ENCODE measurements at regions not wholly inside any gene's neighbourhood (a gene's known extent, or its start where the extent isn't known, plus 50 kb on each side); places are given as distances from the start of the nearest gene placed in this dataset.
"Not testable (repeated sequence)": the region's sequence is repeated elsewhere in the genome, so short reads cannot be mapped to it uniquely, and the experiment has no call there.

- TF ChIP-seq, protein P1, sequence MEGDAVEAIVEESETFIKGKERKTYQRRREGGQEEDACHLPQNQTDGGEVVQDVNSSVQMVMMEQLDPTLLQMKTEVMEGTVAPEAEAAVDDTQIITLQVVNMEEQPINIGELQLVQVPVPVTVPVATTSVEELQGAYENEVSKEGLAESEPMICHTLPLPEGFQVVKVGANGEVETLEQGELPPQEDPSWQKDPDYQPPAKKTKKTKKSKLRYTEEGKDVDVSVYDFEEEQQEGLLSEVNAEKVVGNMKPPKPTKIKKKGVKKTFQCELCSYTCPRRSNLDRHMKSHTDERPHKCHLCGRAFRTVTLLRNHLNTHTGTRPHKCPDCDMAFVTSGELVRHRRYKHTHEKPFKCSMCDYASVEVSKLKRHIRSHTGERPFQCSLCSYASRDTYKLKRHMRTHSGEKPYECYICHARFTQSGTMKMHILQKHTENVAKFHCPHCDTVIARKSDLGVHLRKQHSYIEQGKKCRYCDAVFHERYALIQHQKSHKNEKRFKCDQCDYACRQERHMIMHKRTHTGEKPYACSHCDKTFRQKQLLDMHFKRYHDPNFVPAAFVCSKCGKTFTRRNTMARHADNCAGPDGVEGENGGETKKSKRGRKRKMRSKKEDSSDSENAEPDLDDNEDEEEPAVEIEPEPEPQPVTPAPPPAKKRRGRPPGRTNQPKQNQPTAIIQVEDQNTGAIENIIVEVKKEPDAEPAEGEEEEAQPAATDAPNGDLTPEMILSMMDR (IDR thresholded peaks at IDR 0.05; ENCODE audit: low read depth, low read length), result no peak
- in situ Hi-C loops (cut with HindIII; ENCODE audit: low sequenced_read_pairs), result no loop called here
- no peak overlapping the region for H3K4me3 ChIP-seq (ENCODE audit: low read depth, low read length)
- no peak for DNase-seq (ENCODE audit: low read depth, low spot score)
These were observed 623.4 kb upstream of the LUZP2 start for GRCh38 chr11:23873406-23873805.

DNA sequence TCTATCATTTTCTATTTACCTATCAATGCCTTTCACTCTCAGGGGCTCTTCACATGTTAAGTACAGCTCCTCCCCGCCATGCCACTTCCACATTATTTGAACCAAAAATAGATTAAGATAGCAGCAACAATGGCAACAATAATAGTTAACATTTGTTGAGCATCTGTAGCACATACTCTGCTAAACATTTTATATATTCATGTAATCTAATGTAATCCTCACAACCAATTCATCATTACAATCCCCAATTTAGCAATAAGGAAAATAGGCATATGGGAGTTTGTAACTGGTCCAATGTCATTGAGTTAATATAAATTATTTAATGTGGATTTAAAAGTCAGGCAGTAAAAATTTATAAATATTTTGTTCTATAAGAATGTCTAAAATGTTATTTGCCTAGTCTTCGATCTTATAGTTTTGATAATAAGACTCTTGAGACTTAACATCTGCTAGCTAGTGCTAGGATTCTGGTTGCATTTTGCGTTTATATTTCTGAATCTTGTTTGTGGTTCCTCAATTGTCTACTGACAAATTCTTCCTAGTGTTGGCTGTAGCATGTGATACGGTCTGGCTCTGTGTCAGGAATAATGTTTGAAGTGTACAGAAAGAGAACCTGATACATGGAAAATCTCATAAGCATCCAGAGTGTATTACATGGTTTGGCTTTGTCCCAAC, 621.5 kb upstream of the LUZP2 start:
- TF ChIP-seq, protein P1 (IDR thresholded peaks at IDR 0.05; ENCODE audit: low read depth, low read length), result no peak

DNA sequence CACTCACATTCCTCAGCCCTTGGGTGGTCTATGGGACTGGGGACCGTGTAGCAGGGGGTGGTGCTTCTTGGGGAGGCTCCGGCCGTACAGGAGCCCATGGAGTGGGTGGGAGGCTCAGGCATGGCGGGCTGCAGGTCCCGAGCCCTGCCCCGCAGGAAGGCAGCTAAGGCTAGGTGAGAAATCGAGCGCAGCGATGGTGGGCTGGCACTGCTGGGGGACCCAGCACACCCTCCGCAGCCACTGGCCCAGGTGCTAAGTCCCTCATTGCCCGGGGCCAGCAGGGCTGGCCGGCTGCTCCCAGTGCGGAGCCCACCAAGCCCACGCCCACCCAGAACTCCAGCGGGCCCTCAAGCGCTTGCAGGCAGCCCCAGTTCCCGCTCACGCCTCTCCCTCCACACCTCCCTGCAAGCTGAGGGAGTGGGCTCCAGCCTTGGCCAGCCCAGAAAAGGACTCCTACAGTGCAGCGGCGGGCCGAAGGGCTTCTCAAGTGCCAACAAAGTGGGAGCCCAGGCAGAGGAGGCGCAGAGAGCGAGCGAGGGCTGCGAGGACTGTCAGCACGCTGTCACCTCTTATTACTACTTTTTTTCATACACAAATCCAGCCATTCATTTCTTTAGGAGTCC, 613.3 kb upstream of the LUZP2 start:
- in situ Hi-C loops (cut with HindIII; ENCODE audit: low sequenced_read_pairs); DNase-seq (ENCODE audit: low read depth, low spot score); H3K4me3 ChIP-seq (ENCODE audit: low read depth, low read length): not testable (repeated sequence)

More for the DNA sequence above, 621.5 kb upstream of the LUZP2 start:
- no peak for DNase-seq (ENCODE audit: low read depth, low spot score)
- in situ Hi-C loops (cut with HindIII; ENCODE audit: low sequenced_read_pairs), result no loop called here
- H3K4me3 ChIP-seq (ENCODE audit: low read depth, low read length), result no peak overlapping the region

GRCh38 chr11:23884341-23884740, 612.5 kb upstream of the LUZP2 start:
- no peak overlapping the region for H3K4me3 ChIP-seq (ENCODE audit: low read depth, low read length)

GRCh38 chr11:23885801-23886200, 611.1 kb upstream of the LUZP2 start:
- TF ChIP-seq, protein P1 (IDR thresholded peaks at IDR 0.05; ENCODE audit: low read depth, low read length), result no peak

More at GRCh38 chr11:23884341-23884740, 612.5 kb upstream of the LUZP2 start:
- DNase-seq (ENCODE audit: low read depth, low spot score), result no peak
- TF ChIP-seq, protein P1 (IDR thresholded peaks at IDR 0.05; ENCODE audit: low read depth, low read length), result no peak
- in situ Hi-C loops (cut with HindIII; ENCODE audit: low sequenced_read_pairs), result no loop called here

GRCh38 chr11:23887122-23887521, 609.7 kb upstream of the LUZP2 start:
- H3K4me3 ChIP-seq (ENCODE audit: low read depth, low read length); in situ Hi-C loops (cut with HindIII; ENCODE audit: low sequenced_read_pairs); DNase-seq (ENCODE audit: low read depth, low spot score): not testable (repeated sequence)

More at GRCh38 chr11:23885801-23886200, 611.1 kb upstream of the LUZP2 start:
- in situ Hi-C loops (cut with HindIII; ENCODE audit: low sequenced_read_pairs), result no loop called here
- DNase-seq (ENCODE audit: low read depth, low spot score), result no peak
- no peak overlapping the region for H3K4me3 ChIP-seq (ENCODE audit: low read depth, low read length)

DNA sequence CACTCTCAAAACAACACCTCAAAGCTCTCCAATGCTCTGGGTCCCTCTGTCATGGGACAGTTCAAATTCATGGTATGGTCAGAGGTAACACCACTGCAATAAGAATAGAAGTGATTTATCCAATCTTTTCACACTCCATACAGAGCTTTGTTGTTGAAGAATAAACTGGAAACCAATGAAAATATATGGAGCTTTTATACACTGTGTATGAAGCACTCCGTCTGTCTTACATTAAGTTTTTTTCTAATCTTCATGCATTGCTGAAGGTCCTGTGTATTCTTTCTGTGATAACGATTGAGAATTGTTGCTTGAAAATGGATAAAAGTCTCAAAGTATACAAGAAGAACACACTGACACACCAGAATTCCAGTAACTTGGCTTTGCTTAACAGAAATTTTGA, 603.7 kb upstream of the LUZP2 start:
- H3K4me3 ChIP-seq (ENCODE audit: low read depth, low read length), result no peak overlapping the region
- TF ChIP-seq, protein P1 (IDR thresholded peaks at IDR 0.05; ENCODE audit: low read depth, low read length), result no peak
- DNase-seq (ENCODE audit: low read depth, low spot score), result no peak
- in situ Hi-C loops (cut with HindIII; ENCODE audit: low sequenced_read_pairs), result no loop called here
